ENCODE measurements at regions not wholly inside any gene's neighbourhood (a gene's known extent, or its start where the extent isn't known, plus 50 kb on each side); places are given as distances from the start of the nearest gene placed in this dataset.

DNA sequence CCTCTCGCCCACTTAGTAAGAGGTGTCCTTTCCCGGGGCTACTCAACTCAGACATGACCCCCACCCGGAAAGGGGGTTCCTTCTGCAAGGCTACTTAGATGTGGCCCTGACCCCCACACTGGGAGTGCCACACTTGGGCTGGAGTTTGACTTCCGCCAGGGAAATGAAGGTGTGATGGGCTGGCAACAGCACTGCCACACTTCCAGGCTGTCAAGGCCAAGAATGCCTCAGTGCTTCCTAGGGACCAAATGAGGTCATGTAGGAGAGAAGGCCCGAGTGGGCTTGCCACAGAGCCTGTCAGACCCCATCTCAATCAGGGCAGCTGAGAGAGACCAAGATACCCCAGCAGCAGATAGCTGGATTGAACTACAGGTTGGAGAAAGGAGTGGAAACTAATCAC lies 55.5 kb downstream of the DRD1 start:
- TF ChIP-seq CTCF (IDR thresholded peaks at IDR 0.05; ENCODE audit: low read depth, low read length) (no peak), POLR2A (IDR thresholded peaks at IDR 0.05; ENCODE audit: extremely low read depth, insufficient read length) (no peak), MAX (IDR thresholded peaks at IDR 0.05; ENCODE audit: low read depth, low read length) (no peak), MYC (IDR thresholded peaks at IDR 0.05; ENCODE audit: low read depth, low read length) (no peak)
- H3K4me3 ChIP-seq (ENCODE audit: low read depth, low read length): no peak overlapping the region
- DNase-seq (ENCODE audit: low read depth): no peak

- no peak for DNase-seq (ENCODE audit: low read depth)
- H3K4me3 ChIP-seq (ENCODE audit: low read depth, low read length): no peak overlapping the region
- no peak for TF ChIP-seq POLR2A (IDR thresholded peaks at IDR 0.05; ENCODE audit: extremely low read depth, insufficient read length)
Observed at GRCh38 chr5:175387144-175387543, 56.8 kb downstream of the DRD1 start.

DNA sequence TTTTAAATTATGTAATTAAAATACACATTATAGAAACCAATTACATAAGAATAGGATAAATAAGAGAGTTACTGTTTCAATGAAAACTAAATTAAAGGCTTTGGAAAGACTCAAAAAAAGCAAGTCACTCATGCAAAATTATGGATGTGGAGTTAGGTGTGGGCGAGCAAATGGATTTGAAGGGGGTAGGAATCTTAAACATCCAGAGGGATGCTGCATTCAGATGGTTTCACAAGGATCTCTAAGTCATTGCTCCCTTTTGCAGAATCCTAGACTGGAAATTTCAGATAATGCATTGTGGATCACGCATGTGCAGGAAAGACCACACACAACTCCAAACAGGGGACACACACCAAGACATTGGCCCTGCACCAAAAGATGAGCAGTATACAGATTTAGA lies 57.5 kb downstream of the DRD1 start:
- no peak for DNase-seq (ENCODE audit: low read depth)
- no peak for TF ChIP-seq CTCF (IDR thresholded peaks at IDR 0.05; ENCODE audit: low read depth, low read length)
- no peak for TF ChIP-seq POLR2A (IDR thresholded peaks at IDR 0.05; ENCODE audit: extremely low read depth, insufficient read length)

GRCh38 chr5:175385691-175386362 lies 58.2 kb downstream of the DRD1 start:
- DNase-seq (ENCODE audit: low read depth): no peak
- no peak overlapping the region for H3K4me3 ChIP-seq (ENCODE audit: low read depth, low read length)
- TF ChIP-seq CTCF (IDR thresholded peaks at IDR 0.05; ENCODE audit: low read depth, low read length): no peak
- no peak for TF ChIP-seq MYC (IDR thresholded peaks at IDR 0.05; ENCODE audit: low read depth, low read length)
- no peak for TF ChIP-seq MAX (IDR thresholded peaks at IDR 0.05; ENCODE audit: low read depth, low read length)
- no peak for TF ChIP-seq POLR2A (IDR thresholded peaks at IDR 0.05; ENCODE audit: extremely low read depth, insufficient read length)

More for the DNA sequence above, 57.5 kb downstream of the DRD1 start:
- no peak overlapping the region for H3K4me3 ChIP-seq (ENCODE audit: low read depth, low read length)

DNA sequence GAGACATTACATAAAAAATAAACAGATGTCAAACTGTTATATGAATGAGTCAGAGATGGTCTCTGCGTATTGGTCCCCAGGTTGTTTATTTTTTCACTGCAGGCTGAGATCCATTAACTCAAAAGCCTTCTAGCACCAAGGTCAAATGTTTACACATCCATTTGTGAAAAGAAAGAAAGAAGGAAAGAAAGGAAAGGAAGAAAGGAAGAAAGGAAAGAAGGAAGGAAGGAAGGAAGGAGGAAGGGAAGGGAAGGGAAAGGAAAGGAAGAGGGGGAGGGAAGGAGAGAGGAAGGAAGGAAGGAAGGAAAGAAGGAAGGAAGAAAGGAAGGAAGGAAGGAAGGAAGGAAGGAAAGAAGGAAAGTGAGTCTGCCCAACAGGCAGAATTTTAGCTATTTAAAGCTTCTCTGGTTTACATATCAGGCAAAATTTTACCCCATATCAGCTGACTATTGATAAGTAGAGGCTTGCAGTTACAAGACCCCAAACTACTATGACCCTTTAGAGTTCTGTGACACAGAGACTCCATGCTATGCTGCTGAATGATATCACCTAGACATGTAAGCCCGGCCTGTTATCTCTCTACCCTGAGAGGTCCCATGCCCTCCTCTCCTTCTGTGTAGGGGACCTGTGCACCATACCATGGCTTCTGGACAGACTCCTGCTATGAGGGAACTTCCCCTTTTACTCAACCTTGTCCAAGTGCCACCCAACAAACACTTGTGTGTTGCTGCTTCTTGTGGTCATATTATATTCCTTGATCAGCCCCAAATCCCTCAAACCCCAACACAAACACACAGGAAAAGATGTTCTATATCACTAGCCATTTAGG lies 59.0 kb downstream of the DRD1 start:
- no peak overlapping the region for H3K4me3 ChIP-seq (ENCODE audit: low read depth, low read length)
- TF ChIP-seq CTCF (IDR thresholded peaks at IDR 0.05; ENCODE audit: low read depth, low read length) (no peak), MYC (IDR thresholded peaks at IDR 0.05; ENCODE audit: low read depth, low read length) (no peak), MAX (IDR thresholded peaks at IDR 0.05; ENCODE audit: low read depth, low read length) (no peak), POLR2A (IDR thresholded peaks at IDR 0.05; ENCODE audit: extremely low read depth, insufficient read length) (no peak)
- no peak for DNase-seq (ENCODE audit: low read depth)

- no peak for DNase-seq (ENCODE audit: low read depth)
- H3K4me3 ChIP-seq (ENCODE audit: low read depth, low read length): no peak overlapping the region
- TF ChIP-seq MYC (IDR thresholded peaks at IDR 0.05; ENCODE audit: low read depth, low read length) (no peak), MAX (IDR thresholded peaks at IDR 0.05; ENCODE audit: low read depth, low read length) (no peak), POLR2A (IDR thresholded peaks at IDR 0.05; ENCODE audit: extremely low read depth, insufficient read length) (no peak), CTCF (IDR thresholded peaks at IDR 0.05; ENCODE audit: low read depth, low read length) (no peak)
Observed at GRCh38 chr5:175383350-175383749, 60.6 kb downstream of the DRD1 start.

Measured in NB4 (cell line).